GM18909 (cell line): ENCODE measurements at regions not wholly inside any gene's neighbourhood (a gene's known extent, or its start where the extent isn't known, plus 50 kb on each side); places are given as distances from the start of the nearest gene placed in this dataset.
A peak's percentile ranks its signal among the peaks of the same experiment; 100 is the strongest.
"Not testable (repeated sequence)": the region's sequence is repeated elsewhere in the genome, so short reads cannot be mapped to it uniquely, and the experiment has no call there.

Experiments used
- ATAC-seq: cut with Tn5 transposase; IDR thresholded peaks from one replicate; pipeline ENCODE4 v1.9.1; 2021; ENCODE audit warnings: mild to moderate bottlenecking; ENCODE audit not compliant: unreplicated experiment, poor library complexity

DNA sequence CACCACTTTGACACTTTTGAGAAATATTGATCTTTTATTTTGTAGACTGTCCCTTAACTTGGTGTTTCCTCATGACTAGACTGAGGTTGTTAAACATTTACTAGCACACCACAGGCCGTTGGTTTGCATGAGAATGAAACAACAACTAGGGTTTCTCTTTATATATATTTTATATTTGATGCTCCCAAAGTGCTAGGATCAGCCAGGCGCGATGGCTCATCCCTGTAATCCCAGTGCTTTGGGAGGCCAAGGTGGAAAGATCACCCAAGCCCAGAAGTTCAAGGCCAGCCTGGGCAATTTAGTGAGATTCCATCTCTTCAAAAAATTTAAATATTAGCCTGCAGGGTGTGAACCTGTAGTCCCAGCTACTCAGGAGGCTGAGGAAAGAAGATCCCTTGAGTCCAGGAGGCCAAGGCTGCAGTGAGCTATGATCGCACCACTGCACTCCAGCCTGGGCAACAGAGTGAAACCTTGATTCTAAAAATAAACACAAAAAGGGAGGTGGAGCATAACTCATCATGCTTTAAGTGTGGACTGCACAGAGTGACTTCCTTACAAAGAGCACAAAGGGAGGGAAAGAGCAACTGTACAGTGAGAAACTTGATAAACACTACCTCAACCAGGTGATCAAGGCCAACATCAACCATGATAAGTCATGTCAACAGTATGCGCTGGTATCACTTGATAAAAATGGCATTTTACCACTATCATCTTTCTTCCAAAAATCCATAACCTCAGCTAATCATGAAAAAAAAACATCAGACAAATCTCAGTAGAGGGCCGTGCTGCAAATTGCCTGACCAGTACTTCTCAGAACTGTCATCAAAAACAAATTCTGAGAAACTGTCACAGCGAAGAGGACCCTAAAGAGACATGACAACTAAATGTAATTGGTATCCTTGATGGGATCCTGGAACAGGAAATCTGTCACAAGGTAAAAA is 72.8 kb upstream of the ATF7IP2 start:
- peak; percentile 82 for ATAC-seq

DNA sequence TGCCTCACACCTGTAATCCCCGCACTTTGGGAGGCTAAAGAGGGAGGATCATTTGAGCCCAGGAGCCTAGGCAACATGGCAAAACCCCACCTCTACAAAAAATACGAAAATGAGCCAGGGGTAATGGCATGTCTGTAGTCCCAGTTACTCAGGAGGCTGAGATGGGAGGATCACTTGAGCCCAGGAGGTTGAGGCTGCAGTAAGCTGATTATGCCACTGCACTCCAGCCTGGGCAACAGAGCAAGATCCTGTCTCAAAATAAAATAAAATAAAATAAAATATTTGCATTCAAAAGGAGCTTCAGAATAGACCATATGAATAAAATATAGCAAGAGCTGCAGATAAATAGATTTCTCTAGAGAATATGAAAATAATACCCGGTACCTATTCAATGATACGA is 71.5 kb upstream of the ATF7IP2 start:
- ATAC-seq: no peak

DNA sequence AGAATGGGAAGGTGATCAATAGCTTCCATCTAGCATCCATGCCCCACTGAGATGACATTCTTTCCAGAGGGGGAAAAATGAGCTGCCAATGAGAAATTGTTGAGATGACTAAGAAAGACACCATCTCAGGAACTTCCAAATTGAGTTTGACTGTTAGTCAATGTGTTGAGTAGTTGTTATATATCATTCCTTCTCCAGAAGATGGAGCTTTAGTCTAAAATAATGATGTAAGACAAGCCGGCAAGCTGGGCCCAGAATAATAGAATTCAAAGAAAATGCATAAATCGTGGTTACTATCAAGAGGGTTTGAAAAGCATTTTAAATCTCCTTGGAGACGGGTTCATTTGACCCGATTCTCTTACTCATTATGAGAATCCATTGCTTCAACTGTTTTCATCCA is 71.0 kb upstream of the ATF7IP2 start:
- no peak for ATAC-seq

DNA sequence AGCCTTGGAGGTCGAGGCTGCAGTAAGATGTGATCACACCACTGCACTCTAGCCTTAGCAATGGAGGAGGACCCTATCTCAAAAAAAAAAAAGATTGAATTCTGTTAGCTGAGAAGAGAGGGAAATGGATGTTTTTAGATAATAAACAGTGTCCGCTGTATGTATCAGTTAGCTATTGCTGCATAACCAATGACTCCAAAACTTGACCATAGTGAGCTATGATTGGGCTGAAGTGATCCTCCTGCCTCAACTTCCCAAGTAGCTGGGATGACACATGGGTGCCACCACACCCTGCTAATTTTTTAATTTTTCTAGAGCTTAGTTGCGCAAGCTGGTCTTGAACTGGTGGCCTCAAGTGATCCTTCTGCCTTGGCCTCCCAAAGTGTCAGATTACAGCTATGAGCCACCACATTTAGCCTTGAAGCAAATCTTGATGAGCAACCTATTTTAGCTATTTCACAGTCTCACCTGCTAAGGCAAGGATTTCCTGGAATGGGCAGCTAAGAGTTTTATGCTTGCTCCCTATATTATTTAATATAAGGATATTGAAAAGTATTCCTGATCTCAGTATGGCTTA is 68.3 kb upstream of the ATF7IP2 start:
- ATAC-seq: no peak

DNA sequence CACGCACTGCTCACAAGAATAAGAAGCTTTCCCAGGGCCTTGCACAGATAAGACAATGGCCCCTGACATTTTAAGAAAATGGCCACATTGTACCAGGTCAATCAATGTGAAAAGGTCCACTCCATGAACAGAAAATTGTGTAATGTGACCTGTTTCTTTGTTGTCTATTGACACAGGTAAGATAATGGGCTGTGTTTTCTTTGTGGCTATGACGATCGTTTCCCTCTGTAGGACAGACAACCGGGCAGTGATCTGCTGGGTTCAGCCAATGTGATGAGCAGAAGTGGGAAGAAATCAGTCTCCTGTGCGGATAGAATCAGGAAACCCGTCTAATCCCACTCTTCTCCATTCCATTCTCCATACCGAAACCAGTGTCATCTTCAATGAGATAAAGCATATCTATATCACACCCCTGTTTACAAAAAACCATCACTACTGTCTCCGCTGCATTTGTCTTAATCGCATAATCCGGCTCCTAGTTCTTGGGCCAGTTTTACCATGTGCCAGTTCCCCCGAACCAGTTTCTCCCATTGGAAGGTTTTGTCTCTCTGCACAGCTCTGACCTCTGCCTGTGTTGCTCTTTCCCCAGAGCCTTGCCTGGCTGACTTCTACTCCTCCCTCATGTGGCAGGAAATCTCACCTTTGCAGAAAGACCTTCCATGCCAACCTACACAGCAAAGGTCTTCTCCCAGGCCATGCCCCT is 66.9 kb upstream of the ATF7IP2 start:
- no peak for ATAC-seq

DNA sequence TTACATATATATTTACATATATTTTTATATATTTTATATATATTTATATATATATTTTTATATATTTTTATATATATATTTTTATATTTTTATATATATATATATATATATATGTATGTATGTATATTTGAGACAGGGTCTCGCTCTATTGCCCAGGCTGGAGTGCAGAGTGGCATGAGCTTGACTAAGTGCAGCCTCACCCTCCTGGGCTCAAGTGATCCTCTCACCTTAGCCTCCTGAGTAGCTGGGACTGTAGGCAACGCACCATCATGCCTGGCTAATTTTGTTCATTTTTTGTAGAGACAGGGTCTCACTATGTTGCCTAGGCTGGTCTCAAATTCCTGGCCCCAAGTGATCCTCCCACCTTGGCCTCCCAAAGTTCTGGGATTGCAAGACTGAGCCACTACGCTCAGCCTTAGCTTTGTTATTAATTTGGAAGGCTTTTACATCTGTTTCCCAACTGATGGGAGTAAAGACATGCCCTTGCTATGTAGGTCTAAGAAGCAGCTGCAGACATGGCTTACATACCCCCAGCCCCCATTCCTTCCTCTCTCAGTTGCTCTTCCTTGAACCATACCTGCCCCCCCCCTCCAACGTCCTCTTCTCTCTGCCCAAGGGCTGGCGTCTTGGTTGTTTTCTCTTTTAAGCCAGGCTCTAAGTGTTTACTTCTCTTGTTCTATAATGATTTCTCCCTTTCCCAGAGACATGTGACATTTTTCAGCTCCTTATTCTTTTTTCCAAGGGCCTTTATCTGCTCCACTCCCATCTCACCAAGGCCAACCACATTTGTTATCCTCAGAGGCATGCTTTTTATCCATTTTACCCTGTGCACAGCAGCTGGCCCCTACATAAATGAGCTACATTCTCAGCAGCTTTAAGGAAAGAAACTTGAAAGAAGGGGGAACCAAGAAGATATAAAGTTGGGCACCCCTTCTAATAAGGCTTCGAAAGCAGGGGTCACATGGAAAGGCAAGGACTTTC is 64.2 kb upstream of the ATF7IP2 start:
- no peak for ATAC-seq

DNA sequence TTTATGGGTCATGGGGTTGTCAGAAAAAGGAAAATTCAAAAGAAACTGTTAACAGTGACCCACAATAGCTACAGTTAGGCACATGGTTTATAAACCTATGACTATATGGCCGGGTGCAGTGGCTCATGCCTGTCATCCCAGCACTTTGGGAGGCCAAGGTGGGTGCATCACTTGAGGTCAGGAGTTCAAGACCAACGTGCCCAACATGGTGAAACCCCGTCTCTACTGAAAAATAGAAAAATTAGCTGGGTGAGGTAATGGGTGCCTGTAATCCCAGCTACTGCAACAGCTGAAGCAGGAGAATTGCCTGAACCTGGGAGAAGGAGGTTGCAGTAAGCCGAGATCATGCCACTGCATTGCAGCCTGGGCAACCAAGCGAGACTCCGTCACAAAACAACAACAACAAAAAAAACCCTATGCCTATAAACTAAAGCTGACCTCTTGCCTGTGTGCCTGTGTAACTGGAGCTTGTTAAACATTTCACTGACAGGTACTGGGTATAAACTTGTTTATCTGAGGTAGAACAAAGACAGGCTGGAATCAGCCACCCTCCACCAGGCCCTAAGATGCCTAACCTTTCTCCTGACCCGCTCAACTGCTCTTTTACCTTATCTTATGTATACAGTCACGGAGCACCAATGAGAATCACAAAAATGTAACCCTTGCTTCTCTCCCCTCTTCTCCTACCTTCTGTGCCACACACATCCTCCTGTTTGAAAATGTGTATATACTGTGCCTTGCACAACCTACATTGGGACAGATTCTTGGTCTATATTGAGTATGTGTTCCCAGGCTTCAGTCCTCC is 62.9 kb upstream of the ATF7IP2 start:
- no peak for ATAC-seq

DNA sequence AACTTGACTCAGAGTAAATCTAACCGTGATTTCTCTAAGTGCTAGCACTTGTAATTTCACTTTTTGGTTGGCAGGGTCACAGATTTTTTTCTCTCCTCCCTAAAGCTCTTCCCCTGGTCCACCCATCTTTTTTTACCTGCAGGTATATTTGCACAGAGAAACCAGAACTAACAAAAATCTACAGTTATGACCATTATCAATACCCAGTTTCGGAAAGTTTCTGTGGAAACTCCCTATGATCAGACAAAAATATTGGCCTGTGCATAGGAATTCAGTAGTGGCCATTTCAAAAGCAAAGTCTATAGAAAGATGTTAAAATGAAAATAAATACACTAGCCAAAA is 62.4 kb upstream of the ATF7IP2 start:
- no peak for ATAC-seq

DNA sequence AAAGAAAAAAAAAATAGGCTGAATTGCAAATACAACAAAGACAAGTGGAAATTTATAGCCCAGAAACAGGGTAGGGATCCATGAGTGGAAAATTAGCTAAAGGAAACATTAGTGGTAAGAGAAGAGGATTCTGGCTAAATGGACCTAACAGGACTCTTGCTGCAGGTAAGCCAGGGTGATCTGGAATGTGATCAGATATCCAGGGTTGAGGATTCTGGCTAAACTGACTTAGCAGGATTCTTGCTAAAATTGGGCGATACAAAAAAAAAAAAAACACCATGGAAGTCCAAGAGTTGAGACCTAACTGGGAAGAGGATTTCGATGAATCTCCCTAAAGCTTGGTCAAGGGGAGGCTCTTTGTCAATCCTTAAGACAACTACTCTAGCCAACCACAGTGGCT is 61.7 kb upstream of the ATF7IP2 start:
- no peak for ATAC-seq

DNA sequence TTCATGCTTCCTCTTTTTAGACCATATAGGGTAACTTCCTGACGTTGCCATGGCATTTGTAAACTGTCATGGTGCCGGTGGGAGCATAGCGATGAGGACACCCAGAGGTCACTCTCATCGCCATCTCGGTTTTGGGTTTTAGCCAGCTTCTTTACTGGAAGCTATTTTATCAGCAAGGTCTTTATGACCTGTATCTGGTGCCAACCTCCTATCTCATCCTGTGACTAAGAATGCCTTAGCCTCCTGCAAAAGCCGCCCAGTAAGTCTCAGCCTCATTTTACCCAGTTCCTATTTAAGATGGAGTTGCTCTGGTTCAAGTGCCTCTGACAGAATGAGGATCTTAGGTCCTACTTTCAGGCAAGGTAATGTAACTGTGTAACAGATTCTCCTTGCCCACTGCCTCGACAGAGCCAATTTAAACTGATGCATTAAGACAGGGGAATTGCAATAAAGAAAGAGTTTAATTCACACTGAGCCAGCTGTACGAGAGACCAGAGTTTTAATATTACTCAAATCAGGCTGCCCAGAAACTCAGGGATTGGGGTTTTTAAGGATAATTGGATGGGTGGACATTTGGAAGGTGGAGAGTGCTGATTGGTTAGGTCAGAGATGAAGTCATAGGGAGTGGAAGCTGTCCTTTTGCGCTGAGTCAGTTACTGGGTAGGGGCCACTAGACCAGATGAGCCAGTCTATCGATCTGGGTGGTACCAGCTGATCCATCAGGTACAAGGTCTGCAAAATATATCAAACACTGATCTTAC is 59.9 kb upstream of the ATF7IP2 start:
- no peak for ATAC-seq

DNA sequence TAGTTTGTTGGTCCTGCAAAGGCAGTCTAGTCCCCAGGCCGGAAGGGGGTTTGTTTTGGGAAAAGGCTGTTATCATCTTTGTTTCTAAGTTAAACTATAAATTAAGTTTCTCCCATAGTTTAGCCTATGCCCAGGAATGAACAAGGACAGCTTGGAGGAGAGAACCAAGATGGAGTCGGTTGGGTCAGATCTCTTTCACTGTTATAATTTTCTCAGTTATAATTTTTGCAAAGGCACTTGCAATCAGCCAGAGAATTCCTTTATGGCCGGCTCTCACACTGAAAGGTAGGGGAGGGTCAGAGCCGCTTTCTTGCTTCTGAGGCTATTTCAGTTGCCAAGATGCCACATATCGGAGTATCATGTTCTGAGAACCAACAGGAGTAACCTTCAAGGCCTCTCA is 59.2 kb upstream of the ATF7IP2 start:
- ATAC-seq: no peak

DNA sequence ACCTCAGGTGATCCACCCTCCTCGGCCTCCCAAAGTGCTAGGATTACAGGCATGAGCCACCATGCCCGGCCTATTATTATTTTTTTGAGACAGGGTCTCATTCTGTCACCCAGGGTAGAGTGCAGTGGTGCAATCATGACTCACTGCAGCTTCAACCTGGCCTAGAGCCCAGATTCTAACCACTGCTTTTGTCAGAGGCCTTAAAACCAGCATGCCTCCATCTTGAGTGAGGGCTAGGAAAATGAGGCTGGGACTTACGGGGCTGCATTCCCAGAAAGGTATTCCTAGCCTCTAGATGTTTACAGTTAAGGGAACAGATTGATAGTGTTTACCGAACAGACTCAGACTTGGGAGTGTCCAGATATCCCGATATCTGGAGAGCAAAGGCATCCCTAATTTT is 57.6 kb upstream of the ATF7IP2 start:
- ATAC-seq: not testable (repeated sequence)

DNA sequence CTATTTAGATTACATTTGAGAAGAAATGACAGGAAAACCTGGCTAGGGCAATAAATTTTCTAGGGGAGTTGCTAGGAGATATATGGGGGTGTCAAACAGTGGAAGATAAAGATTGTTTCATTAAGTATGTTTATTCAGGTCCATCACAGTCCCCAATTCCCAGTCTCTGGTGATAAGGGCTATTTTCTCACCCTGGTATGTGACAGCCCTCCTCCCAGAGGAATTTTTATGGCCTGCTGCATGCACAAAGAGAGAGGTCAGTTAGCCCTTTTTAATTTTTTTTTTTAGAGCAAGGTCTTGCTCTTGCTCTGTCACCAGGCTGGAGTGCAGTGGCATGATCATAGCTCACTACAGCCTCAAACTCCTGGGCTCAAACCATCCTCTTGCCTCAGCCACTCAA is 53.6 kb upstream of the ATF7IP2 start:
- no peak for ATAC-seq

DNA sequence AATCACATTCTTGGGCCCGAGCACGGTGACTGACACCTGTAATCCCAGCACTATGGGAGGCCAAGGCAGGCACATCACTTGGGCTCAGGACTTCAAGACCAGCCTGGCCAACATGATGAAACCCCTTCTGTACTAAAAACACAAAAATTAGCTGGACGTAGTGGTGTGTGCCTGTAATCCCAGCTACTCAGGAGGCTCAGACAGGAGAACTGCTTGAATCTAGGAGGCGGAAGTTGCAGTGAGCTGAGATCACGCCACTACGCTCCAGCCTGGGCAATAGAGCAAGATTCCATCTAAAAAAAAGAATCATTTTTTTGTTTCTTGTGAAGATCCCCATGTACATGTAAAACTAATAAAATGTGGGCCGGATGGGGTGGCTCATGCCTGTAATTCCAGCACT is 53.1 kb upstream of the ATF7IP2 start:
- ATAC-seq: no peak

DNA sequence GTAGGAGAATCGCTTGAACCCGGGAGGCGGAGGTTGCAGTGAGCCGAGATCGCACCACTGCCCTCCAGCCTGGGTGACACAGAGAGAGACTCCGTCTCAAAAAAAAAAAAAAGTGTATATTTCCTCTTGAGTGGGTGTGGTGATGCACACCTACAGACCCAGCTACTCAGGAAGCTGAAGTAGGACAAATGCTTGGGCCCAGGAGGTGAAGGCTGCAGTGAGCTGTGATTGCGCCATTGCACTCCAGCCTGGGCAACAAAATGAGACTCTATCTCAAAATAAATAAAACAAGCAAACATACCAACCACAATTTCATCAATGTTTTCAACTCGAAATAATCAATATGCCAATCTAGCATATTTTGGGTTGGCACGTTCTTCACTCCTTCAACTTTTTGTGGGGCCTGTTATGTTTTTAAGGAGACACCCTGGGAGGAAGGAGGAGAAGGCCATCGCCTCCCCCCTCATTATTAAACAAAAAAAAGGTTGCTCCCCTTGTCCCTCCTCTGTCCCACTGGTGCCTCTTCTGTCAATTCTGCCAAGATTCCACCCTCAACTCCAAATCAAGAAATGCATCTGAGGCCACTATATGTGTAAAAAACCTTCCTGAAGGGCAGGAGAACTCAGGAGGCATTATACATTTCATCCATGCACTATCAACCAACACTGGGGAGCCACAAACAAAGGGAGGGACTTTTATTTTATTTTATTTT is 52.4 kb upstream of the ATF7IP2 start:
- no peak for ATAC-seq

DNA sequence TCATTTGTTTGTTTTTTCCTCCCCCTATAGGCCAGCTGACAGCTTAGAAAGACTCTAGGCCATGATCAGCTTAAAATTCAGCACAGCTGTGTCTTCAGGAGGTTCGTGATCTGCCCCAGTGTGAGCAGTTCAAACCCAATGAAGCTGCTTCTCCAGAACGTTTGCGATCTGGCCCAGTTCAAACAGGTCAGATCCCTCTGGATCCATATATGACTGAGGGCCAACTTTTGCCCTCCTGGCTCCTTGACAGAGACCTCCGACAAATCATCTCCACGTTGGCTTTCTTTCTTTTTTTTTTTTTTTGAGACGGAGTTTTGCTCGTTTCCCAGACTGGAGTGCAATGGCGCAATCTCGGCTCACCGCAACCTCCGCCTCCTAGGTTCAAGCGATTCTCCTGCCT is 50.2 kb upstream of the ATF7IP2 start:
- ATAC-seq: no peak
